Spleen (tissue), 11 donors: ENCODE measurements at regions not wholly inside any gene's neighbourhood (a gene's known extent, or its start where the extent isn't known, plus 50 kb on each side); places are given as distances from the start of the nearest gene placed in this dataset.

Experiments used
- DNase-seq: peaks from one replicate; pipeline ENCODE4 v3.0.0-alpha.2; 2020
- H3K27ac ChIP-seq, 8 donors: fragments of 200-600 bp; sonication (generic) in 7 of 8; 1 replicate in 4 of 8; 2 replicates in 4 of 8; pipeline versions ENCODE4 v1.5.0 to v1.8.0; 2016 to 2021; ENCODE audit warnings: inconsistent platforms in 4 of 8, mild to moderate bottlenecking in 4 of 8, moderate library complexity in 1 of 8
- H3K27me3 ChIP-seq, 7 donors: fragments of 200-600 bp; sonication (generic) in 6 of 7; replicated peaks in 1 of 7; 1 replicate in 4 of 7; 2 replicates in 3 of 7; pipeline versions ENCODE4 v1.5.0 to v1.8.0; 2016 to 2021; ENCODE audit warnings: inconsistent platforms in 3 of 7, mild to moderate bottlenecking in 1 of 7
- H3K36me3 ChIP-seq, 6 donors: fragments of 200-600 bp; sonication (generic) in 5 of 6; 1 replicate in 4 of 6; 2 replicates in 2 of 6; pipeline versions ENCODE4 v1.5.0 to v1.8.0; 2016 to 2021; ENCODE audit warnings: inconsistent platforms in 2 of 6
- H3K4me1 ChIP-seq, 6 donors: fragments of 200-600 bp; sonication (generic) in 5 of 6; 1 replicate in 3 of 6; 2 replicates in 3 of 6; pipeline versions ENCODE4 v1.5.0 to v1.8.0; 2016 to 2021; ENCODE audit warnings: inconsistent platforms in 3 of 6
- H3K4me3 ChIP-seq, 8 donors: fragments of 200-600 bp; sonication (generic) in 7 of 8; 1 replicate in 4 of 8; 2 replicates in 4 of 8; pipeline versions ENCODE4 v1.5.0 to v1.8.0; 2016 to 2021; ENCODE audit warnings: inconsistent platforms in 4 of 8, mild to moderate bottlenecking in 4 of 8, moderate library complexity in 2 of 8
- H3K9me3 ChIP-seq, 8 donors: fragments of 200-600 bp; sonication (generic) in 7 of 8; 1 replicate in 4 of 8; 2 replicates in 4 of 8; pipeline versions ENCODE4 v1.5.0 to v1.8.0; 2016 to 2021; ENCODE audit warnings: inconsistent platforms in 4 of 8
- CTCF ChIP-seq, 11 experiments: fragments of 200-600 bp in 7 of 11; fragments of 450-650 bp in 4 of 11; sonication (generic) in 4 of 11; IDR thresholded peaks in 8 of 11; conservative IDR thresholded peaks in 3 of 11; 1 replicate in 7 of 11; 2 replicates in 4 of 11; pipeline versions ENCODE4 v1.4.0 to v1.8.0; 2016 to 2021; ENCODE audit warnings: antibody characterized with exemption in 11 of 11, inconsistent platforms in 4 of 11, mild to moderate bottlenecking in 1 of 11
- POLR2A ChIP-seq, 3 donors: fragments of 450-650 bp; IDR thresholded peaks; one replicate each; pipeline ENCODE4 v1.5.1; 2017; ENCODE audit warnings: antibody characterized with exemption in 3 of 3, mild to moderate bottlenecking in 1 of 3
- POLR2AphosphoS5 ChIP-seq, 3 donors: sonication (generic); formaldehyde crosslinking; IDR thresholded peaks; one replicate each; pipeline ENCODE4 v1.5.1; 2017; ENCODE audit warnings: antibody characterized with exemption in 3 of 3
- WGBS, 5 donors: extraction: QIAGEN DNeasy Blood & Tissue Kit in 3 of 5; methylation state at CpG; one replicate each; pipeline versions ENCODE4 v1.1.5 to v1.1.7; 2013 to 2018; 5-methylcytosine and 5-hydroxymethylcytosine counted together
- intact Hi-C: fragments of 100-400 bp; cut with DNase I; formaldehyde crosslinking; loops from one replicate; pipeline ENCODE4 v1.15.0; 2023; ENCODE audit warnings: low total_unique reads
- donor health status: healthy with polysubstance abuse.
- donor health status: DM: no; HTN: no; CAD: no; lungs with moderate emphysema.
- donor health status: DM: no; HTN: no; CAD: no.
- donor health status: Bipolar disorder and iron deficiency.
- donor health status: healthy.
- donor health status: DM: no; HTN: no; CAD: no.
- donor health status: DM: yes; HTN: yes; CAD: no.

- Histone ChIP-seq H3K4me3 (no peak overlapping the region), H3K27ac (peak overlapping the region in 3 of 8 donors; percentile 3 to 72 (median 24)), H3K36me3 (no peaks in the 10 kb centered on the region), H3K9me3 (no peaks in the 10 kb centered on the region), H3K4me1 (peaks cover 0 to 24% (median 2%) of the 10 kb centered on the region in 6 donors), H3K27me3 (no peaks in the 10 kb centered on the region)
- WGBS, 5 donors, result 68 to 79% (median 72%) methylated on average over 2 of the region's 2 CpGs
- no peak for DNase-seq
- intact Hi-C loops, result no loop called here
- no peak for TF ChIP-seq POLR2A (IDR thresholded peaks at IDR 0.05)
- no peak for TF ChIP-seq CTCF (IDR thresholded peaks at IDR 0.05 in 8 of 11, conservative IDR thresholded peaks at IDR 0.05 in 3 of 11)
- no peak for TF ChIP-seq POLR2AphosphoS5 (IDR thresholded peaks at IDR 0.05)
These were observed 103.0 kb downstream of the SPATA31D1 start for GRCh38 chr9:82091610-82092009.

- DNase-seq, result no peak
- TF ChIP-seq POLR2AphosphoS5 (IDR thresholded peaks at IDR 0.05) (no peak), POLR2A (IDR thresholded peaks at IDR 0.05) (no peak), CTCF (IDR thresholded peaks at IDR 0.05 in 8 of 11, conservative IDR thresholded peaks at IDR 0.05 in 3 of 11) (no peak)
- intact Hi-C loops, result no loop called here
- Histone ChIP-seq H3K9me3 (peaks cover 0 to 33% (median 19%) of the 10 kb centered on the region in 8 donors), H3K36me3 (no peaks in the 10 kb centered on the region), H3K27me3 (no peaks in the 10 kb centered on the region), H3K4me3 (no peak overlapping the region), H3K4me1 (no peaks in the 10 kb centered on the region), H3K27ac (no peak overlapping the region)
- 44 to 87% (median 79%) methylated on average over 1 of the region's 1 CpG for WGBS, 5 donors
These were observed 112.9 kb downstream of the SPATA31D1 start for GRCh38 chr9:82101475-82101874.

DNA sequence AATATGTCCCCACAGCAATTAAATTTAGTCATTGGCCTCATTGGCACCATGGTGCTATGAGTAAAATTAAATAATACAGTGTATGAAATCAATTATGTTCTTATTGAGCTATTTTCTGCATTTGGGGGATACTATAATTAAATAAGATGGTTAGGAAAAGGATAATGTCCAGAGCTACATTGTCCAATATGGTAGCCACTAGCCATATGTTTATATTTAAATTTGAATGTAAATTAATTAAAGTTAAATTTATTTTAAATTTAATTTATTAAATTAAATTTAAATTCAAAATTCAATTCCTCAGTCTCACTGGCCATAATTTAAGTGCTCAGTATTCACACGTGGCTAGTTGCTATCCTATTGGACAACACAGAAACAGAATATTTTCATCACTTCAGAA lies 115.7 kb downstream of the SPATA31D1 start:
- intact Hi-C loops, result no loop called here
- DNase-seq, result no peak
- Histone ChIP-seq H3K27ac (no peak overlapping the region), H3K36me3 (no peaks in the 10 kb centered on the region), H3K9me3 (peaks cover 0 to 27% (median 18%) of the 10 kb centered on the region in 8 donors), H3K27me3 (no peaks in the 10 kb centered on the region), H3K4me3 (no peak overlapping the region), H3K4me1 (no peaks in the 10 kb centered on the region)
- WGBS, 5 donors, result 81 to 96% (median 90%) methylated on average over 1 of the region's 1 CpG
- TF ChIP-seq CTCF (IDR thresholded peaks at IDR 0.05 in 8 of 11, conservative IDR thresholded peaks at IDR 0.05 in 3 of 11) (no peak), POLR2AphosphoS5 (IDR thresholded peaks at IDR 0.05) (no peak), POLR2A (IDR thresholded peaks at IDR 0.05) (no peak)

- intact Hi-C loops, result no loop called here
- peaks cover 0 to 17% (median 11%) of the 10 kb centered on the region in 8 donors for H3K9me3 ChIP-seq
- H3K27me3 ChIP-seq, result no peaks in the 10 kb centered on the region
- no peaks in the 10 kb centered on the region for H3K36me3 ChIP-seq
- TF ChIP-seq POLR2A (IDR thresholded peaks at IDR 0.05) (no peak), POLR2AphosphoS5 (IDR thresholded peaks at IDR 0.05) (no peak), CTCF (IDR thresholded peaks at IDR 0.05 in 8 of 11, conservative IDR thresholded peaks at IDR 0.05 in 3 of 11) (no peak)
- WGBS, 5 donors, result 64 to 80% (median 73%) methylated on average over 3 of the region's 3 CpGs
- H3K4me1 ChIP-seq, result no peaks in the 10 kb centered on the region
- no peak overlapping the region for H3K4me3 ChIP-seq
- H3K27ac ChIP-seq, result no peak overlapping the region
- no peak for DNase-seq
These were observed 117.2 kb downstream of the SPATA31D1 start for GRCh38 chr9:82105729-82106128.
